CD4-positive, alpha-beta memory T cell (primary cell): ENCODE measurements at regions not wholly inside any gene's neighbourhood (a gene's known extent, or its start where the extent isn't known, plus 50 kb on each side); places are given as distances from the start of the nearest gene placed in this dataset.

Experiments
- CTCF ChIA-PET: fragments of 350-600 bp; sonication (Branson Sonifier 250); formaldehyde crosslinking; loops from one replicate; lab custom pipeline; 2021; ENCODE audit warnings: inconsistent platforms; ENCODE audit not compliant: partially characterized antibody; lab: Charles Lee
- POLR2A ChIA-PET: fragments of 350-600 bp; sonication (Branson Sonifier 250); formaldehyde crosslinking; loops from one replicate; lab custom pipeline; 2021; ENCODE audit not compliant: partially characterized antibody; lab: Charles Lee
- DNase-seq, 5 donors: peaks; one replicate each; pipeline versions ENCODE4 v3.0.0 to v3.0.0-alpha.2; 2020 to 2022; ENCODE audit warnings: mixed read lengths in 1 of 5
- H3K27ac ChIP-seq: one replicate; pipeline ENCODE4 v1.7.0; 2013; ENCODE audit warnings: low read depth, low read length
- H3K27me3 ChIP-seq: 2 replicates; pipeline ENCODE4 v1.7.0; 2013; ENCODE audit warnings: mild to moderate bottlenecking, low read length, moderate library complexity; ENCODE audit not compliant: insufficient read depth
- H3K36me3 ChIP-seq: 2 replicates; pipeline ENCODE4 v1.7.0; 2013; ENCODE audit warnings: mild to moderate bottlenecking, low read length, moderate library complexity; ENCODE audit not compliant: insufficient read depth
- H3K4me1 ChIP-seq: 2 replicates; pipeline ENCODE4 v1.7.0; 2013; ENCODE audit warnings: mild to moderate bottlenecking, low read length, moderate library complexity; ENCODE audit not compliant: insufficient read depth
- H3K4me3 ChIP-seq, 2 donors: one replicate each; pipeline ENCODE4 v1.7.0; 2013; ENCODE audit warnings: low read length in 2 of 2, mild to moderate bottlenecking in 1 of 2
- H3K9me3 ChIP-seq, 2 donors: one replicate each; pipeline ENCODE4 v1.7.0; 2013; ENCODE audit warnings: low read length in 2 of 2, control low read depth in 1 of 2; ENCODE audit not compliant: control insufficient read depth in 1 of 2
- H3K27ac Mint-ChIP-seq, 7 donors: one replicate each; pipeline ENCODE4 v1.8.0; 2020 to 2021; ENCODE audit warnings: mixed read lengths in 7 of 7, mild to moderate bottlenecking in 6 of 7, inconsistent platforms in 3 of 7, moderate library complexity in 3 of 7
- H3K27me3 Mint-ChIP-seq, 2 donors: one replicate each; pipeline ENCODE4 v1.8.0; 2020 to 2021; ENCODE audit warnings: mixed read lengths in 2 of 2
- H3K36me3 Mint-ChIP-seq, 2 donors: one replicate each; pipeline ENCODE4 v1.8.0; 2020 to 2021; ENCODE audit warnings: mixed read lengths in 2 of 2, inconsistent platforms in 1 of 2, mild to moderate bottlenecking in 1 of 2
- H3K4me1 Mint-ChIP-seq, 4 donors: one replicate each; pipeline ENCODE4 v1.8.0; 2020 to 2021; ENCODE audit warnings: mixed read lengths in 4 of 4, mild to moderate bottlenecking in 1 of 4
- H3K4me3 Mint-ChIP-seq, 8 donors: one replicate each; pipeline ENCODE4 v1.8.0; 2020 to 2021; ENCODE audit warnings: mixed read lengths in 8 of 8, mild to moderate bottlenecking in 7 of 8, moderate library complexity in 6 of 8, inconsistent platforms in 3 of 8
- H3K9me3 Mint-ChIP-seq, 8 donors: one replicate each; pipeline ENCODE4 v1.8.0; 2020 to 2021; ENCODE audit warnings: mixed read lengths in 8 of 8, mild to moderate bottlenecking in 5 of 8, inconsistent platforms in 3 of 8, moderate library complexity in 1 of 8
- intact Hi-C: fragments of 100-400 bp; cut with micrococcal nuclease; formaldehyde crosslinking; loops from one replicate; pipeline ENCODE4 v1.15.1; 2023

DNA sequence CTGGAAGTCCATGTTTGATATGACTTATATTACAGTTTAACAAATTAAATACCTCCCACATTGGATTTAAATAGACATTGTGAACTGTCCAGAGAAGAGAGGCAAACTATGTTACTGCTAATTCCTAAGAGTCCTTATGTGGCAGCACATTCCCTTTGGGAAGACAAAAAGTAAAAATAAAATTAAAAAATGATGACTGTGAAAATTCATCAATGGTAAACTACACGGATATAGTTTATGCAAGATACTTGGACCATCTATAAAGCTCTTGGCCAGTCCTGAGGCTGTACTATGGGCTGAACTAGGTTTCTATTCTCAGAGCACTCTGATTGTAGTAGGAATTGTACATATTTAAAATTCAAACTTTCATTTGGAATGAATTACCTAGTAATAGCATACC is 206.4 kb downstream of the LRRK2 start:
- H3K4me1 Mint-ChIP-seq, result no peaks in the 10 kb centered on the region
- H3K4me3 Mint-ChIP-seq, result no peak overlapping the region
- Histone ChIP-seq H3K36me3 (no peaks in the 10 kb centered on the region), H3K9me3 (no peaks in the 10 kb centered on the region), H3K4me1 (no peaks in the 10 kb centered on the region), H3K27ac (no peak overlapping the region), H3K27me3 (no peaks in the 10 kb centered on the region), H3K4me3 (no peak overlapping the region)
- H3K9me3 Mint-ChIP-seq, result peaks cover 0 to 2% (median 0%) of the 10 kb centered on the region in 8 donors
- intact Hi-C loops, result no loop called here
- no peaks in the 10 kb centered on the region for H3K27me3 Mint-ChIP-seq
- no peaks in the 10 kb centered on the region for H3K36me3 Mint-ChIP-seq
- no peak overlapping the region for H3K27ac Mint-ChIP-seq
- CTCF ChIA-PET, result no interaction called here
- no peak for DNase-seq
- POLR2A ChIA-PET, result no interaction called here

DNA sequence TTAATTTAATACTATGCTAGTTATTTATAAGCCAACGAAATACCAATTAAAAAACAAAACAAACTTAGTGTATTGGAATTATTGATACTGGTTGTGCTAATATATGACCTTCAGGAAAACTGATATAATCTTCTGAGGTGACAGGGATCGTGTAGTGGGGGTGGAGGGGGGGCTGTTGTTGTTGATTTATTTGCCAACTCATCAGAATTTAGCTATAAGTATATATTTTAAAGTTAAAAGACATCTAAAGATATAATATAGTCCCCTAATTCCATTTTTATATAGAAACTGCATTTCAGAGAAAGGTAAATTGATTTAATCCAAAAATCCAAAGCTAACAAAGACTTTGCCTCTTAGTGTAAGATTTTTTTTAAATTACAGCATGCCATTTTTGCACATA is 210.5 kb downstream of the LRRK2 start:
- no peak overlapping the region for H3K27ac ChIP-seq
- H3K4me1 ChIP-seq, result no peaks in the 10 kb centered on the region
- ChIA-PET POLR2A (no interaction called here), CTCF (no interaction called here)
- H3K4me3 Mint-ChIP-seq, result no peak overlapping the region
- H3K4me1 Mint-ChIP-seq, result no peaks in the 10 kb centered on the region
- H3K9me3 Mint-ChIP-seq, result peaks cover 0 to 4% (median 0%) of the 10 kb centered on the region in 8 donors
- no peaks in the 10 kb centered on the region for H3K9me3 ChIP-seq
- no peak for DNase-seq
- H3K36me3 ChIP-seq, result no peaks in the 10 kb centered on the region
- H3K27me3 ChIP-seq, result no peaks in the 10 kb centered on the region
- H3K27me3 Mint-ChIP-seq, result no peaks in the 10 kb centered on the region
- intact Hi-C loops, result no loop called here
- H3K36me3 Mint-ChIP-seq, result no peaks in the 10 kb centered on the region
- H3K4me3 ChIP-seq, result no peak overlapping the region
- H3K27ac Mint-ChIP-seq, result no peak overlapping the region

DNA sequence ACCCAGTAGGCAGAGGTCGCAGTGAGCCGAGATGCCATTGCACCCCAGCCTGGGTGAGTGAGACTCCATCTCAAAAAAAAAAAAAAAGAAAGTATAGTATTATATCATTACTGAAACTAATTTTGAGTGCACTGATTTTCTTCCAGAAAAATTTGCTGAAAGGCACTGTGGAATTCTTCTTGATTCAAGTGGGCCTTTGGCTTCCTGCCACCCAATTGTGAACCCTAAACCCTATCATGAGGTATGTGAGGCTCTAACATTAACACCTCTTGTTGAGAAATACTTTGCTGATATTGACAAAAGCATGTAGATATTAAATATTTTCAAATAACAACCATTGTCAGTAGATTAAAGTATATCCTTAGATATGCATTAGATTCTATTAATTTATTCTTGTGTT is 211.2 kb downstream of the LRRK2 start:
- H3K36me3 ChIP-seq, result no peaks in the 10 kb centered on the region
- CTCF ChIA-PET, result no interaction called here
- no peaks in the 10 kb centered on the region for H3K9me3 ChIP-seq
- intact Hi-C loops, result no loop called here
- H3K4me3 Mint-ChIP-seq, result no peak overlapping the region
- H3K9me3 Mint-ChIP-seq, result peaks cover 0 to 4% (median 0%) of the 10 kb centered on the region in 8 donors
- H3K4me1 Mint-ChIP-seq, result no peaks in the 10 kb centered on the region
- H3K27me3 ChIP-seq, result no peaks in the 10 kb centered on the region
- POLR2A ChIA-PET, result no interaction called here
- no peak overlapping the region for H3K27ac Mint-ChIP-seq
- H3K27ac ChIP-seq, result no peak overlapping the region
- H3K36me3 Mint-ChIP-seq, result no peaks in the 10 kb centered on the region
- no peaks in the 10 kb centered on the region for H3K4me1 ChIP-seq
- no peak overlapping the region for H3K4me3 ChIP-seq
- DNase-seq, result no peak
- no peaks in the 10 kb centered on the region for H3K27me3 Mint-ChIP-seq

DNA sequence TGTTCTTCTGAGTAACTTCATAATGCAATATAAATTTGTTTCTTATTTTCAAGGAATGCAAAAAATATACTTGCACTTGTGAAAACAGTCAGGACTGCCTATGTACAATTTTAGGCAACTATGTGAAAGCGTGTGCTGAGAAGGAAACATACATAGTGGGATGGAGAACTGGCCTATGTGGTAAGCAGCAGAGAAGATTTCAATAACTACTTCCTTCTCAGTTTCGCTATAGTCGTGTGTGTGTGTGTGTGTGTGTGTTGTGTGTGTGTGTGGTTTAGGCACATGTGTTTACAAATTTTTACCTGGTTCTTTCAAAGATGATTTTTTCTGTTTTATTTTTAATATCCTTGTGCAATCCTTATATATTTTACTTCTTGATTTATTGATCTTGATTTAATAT is 211.8 kb downstream of the LRRK2 start:
- Histone ChIP-seq H3K9me3 (no peaks in the 10 kb centered on the region), H3K4me1 (no peaks in the 10 kb centered on the region), H3K27ac (no peak overlapping the region), H3K36me3 (no peaks in the 10 kb centered on the region), H3K27me3 (no peaks in the 10 kb centered on the region), H3K4me3 (no peak overlapping the region)
- Mint-ChIP-seq H3K4me1 (no peaks in the 10 kb centered on the region), H3K9me3 (peaks cover 0 to 4% (median 0%) of the 10 kb centered on the region in 8 donors), H3K36me3 (no peaks in the 10 kb centered on the region), H3K27me3 (no peaks in the 10 kb centered on the region), H3K27ac (no peak overlapping the region), H3K4me3 (no peak overlapping the region)
- no peak for DNase-seq
- intact Hi-C loops, result no loop called here
- POLR2A ChIA-PET, result no interaction called here
- CTCF ChIA-PET, result no interaction called here

DNA sequence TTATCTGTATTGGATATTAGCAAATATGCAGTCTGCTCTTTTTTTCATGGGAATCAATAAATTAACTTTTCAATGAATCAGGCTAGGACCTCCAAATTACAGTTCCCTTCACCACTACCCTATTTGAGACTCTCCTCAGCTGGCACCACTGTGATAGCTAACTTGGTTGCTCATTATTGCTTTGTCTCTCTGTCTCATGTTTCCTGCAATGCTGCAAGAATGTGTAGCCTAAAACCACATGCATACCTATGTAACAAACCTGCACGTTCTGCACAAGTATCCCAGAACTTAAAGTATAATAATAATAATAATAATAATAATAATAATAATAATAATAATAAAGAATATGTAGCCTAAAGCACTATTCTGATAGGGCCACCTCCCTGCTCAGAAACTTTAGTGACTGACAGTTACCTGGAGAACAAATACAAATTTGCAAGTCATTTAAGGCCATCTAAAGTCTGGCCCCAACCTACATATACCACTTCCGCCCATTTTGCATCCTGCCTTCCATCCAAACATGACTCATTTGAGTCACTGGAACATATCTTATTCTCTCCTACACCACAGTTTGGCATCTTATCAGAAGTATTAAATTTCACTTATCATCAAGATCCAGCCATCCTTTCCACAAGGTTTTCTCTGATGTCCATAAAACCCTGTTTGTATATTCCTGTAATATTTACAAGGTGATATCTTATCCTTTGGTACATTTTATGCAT is 215.1 kb downstream of the LRRK2 start:
- POLR2A ChIA-PET, result no interaction called here
- H3K27me3 Mint-ChIP-seq, result no peaks in the 10 kb centered on the region
- CTCF ChIA-PET, result no interaction called here
- no peaks in the 10 kb centered on the region for H3K36me3 Mint-ChIP-seq
- no peaks in the 10 kb centered on the region for H3K4me1 Mint-ChIP-seq
- no peak overlapping the region for H3K27ac ChIP-seq
- no peak overlapping the region for H3K4me3 Mint-ChIP-seq
- no peak overlapping the region for H3K4me3 ChIP-seq
- H3K36me3 ChIP-seq, result no peaks in the 10 kb centered on the region
- no peak overlapping the region for H3K27ac Mint-ChIP-seq
- intact Hi-C loops, result no loop called here
- no peaks in the 10 kb centered on the region for H3K9me3 ChIP-seq
- no peaks in the 10 kb centered on the region for H3K4me1 ChIP-seq
- no peaks in the 10 kb centered on the region for H3K27me3 ChIP-seq
- H3K9me3 Mint-ChIP-seq, result peaks cover 0 to 4% (median 0%) of the 10 kb centered on the region in 8 donors
- DNase-seq, result no peak

DNA sequence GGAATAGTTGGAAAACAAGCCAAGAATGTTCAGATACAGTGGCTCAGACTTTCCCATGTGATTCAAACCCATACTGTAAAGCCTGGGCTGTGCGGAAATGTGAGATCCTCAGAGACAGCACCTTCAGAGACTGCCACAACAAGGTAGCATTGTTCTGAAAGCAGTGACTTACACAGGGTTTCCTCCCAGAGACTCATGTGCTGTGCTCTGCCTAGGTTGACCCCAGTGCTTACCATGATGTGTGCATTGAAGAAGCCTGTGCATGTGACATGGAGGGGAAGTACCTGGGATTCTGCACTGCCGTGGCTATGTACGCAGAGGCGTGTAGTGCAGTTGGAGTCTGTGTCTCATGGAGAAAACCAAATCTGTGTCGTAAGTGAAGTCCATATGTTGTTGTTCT is 219.4 kb downstream of the LRRK2 start:
- POLR2A ChIA-PET, result no interaction called here
- H3K9me3 Mint-ChIP-seq, result peaks cover 0 to 2% (median 0%) of the 10 kb centered on the region in 8 donors
- no peak for DNase-seq
- no peaks in the 10 kb centered on the region for H3K4me1 Mint-ChIP-seq
- H3K27ac Mint-ChIP-seq, result no peak overlapping the region
- CTCF ChIA-PET, result no interaction called here
- Histone ChIP-seq H3K4me3 (no peak overlapping the region), H3K9me3 (no peaks in the 10 kb centered on the region), H3K4me1 (no peaks in the 10 kb centered on the region), H3K27me3 (no peaks in the 10 kb centered on the region), H3K27ac (no peak overlapping the region), H3K36me3 (no peaks in the 10 kb centered on the region)
- no peak overlapping the region for H3K4me3 Mint-ChIP-seq
- H3K36me3 Mint-ChIP-seq, result no peaks in the 10 kb centered on the region
- H3K27me3 Mint-ChIP-seq, result no peaks in the 10 kb centered on the region
- intact Hi-C loops, result no loop called here

DNA sequence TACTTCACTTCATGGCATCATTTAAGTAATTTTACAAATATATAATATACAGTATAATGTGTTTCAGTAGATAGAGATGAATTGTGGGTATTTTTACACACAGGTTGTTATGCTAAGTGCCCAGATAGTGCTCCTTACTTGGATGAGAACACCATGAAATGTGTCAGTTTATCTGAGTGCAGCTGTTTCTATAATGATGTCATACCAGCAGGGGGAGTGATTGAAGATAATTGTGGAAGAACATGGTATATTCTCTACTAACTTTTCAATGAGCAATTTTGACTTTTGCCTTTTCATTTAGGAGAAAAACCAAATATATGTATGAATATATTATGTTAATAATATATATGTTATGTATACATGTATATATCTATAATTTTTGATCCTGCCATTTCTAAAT is 221.6 kb downstream of the LRRK2 start:
- intact Hi-C loops, result no loop called here

More for the DNA sequence above, 221.6 kb downstream of the LRRK2 start:
- Mint-ChIP-seq H3K27me3 (no peaks in the 10 kb centered on the region), H3K36me3 (no peaks in the 10 kb centered on the region), H3K4me3 (no peak overlapping the region), H3K27ac (no peak overlapping the region), H3K4me1 (no peaks in the 10 kb centered on the region), H3K9me3 (peaks cover 0 to under 1% (median 0%) of the 10 kb centered on the region in 8 donors)
- ChIA-PET CTCF (interaction anchor here (0.9 kb wide), 1 partner anchor 10 kb away, joined by 3 read pairs; no protein-coding TSS in a partner anchor), POLR2A (no interaction called here)
- no peak for DNase-seq
- Histone ChIP-seq H3K4me3 (no peak overlapping the region), H3K4me1 (no peaks in the 10 kb centered on the region), H3K27me3 (no peaks in the 10 kb centered on the region), H3K36me3 (no peaks in the 10 kb centered on the region), H3K27ac (no peak overlapping the region), H3K9me3 (no peaks in the 10 kb centered on the region)
